ACC112 (cell line): ENCODE measurements at regions not wholly inside any gene's neighbourhood (a gene's known extent, or its start where the extent isn't known, plus 50 kb on each side); places are given as distances from the start of the nearest gene placed in this dataset.

Source experiments
- H2AFZ ChIP-seq: fragments of 200-600 bp; sonication (generic); one replicate; pipeline ENCODE4 v1.6.0; 2017; ENCODE audit warnings: antibody characterized with exemption, low read length; ENCODE audit not compliant: unreplicated experiment
- H3K27ac ChIP-seq: fragments of 200-600 bp; sonication (generic); 2 replicates; pipeline ENCODE4 v1.5.1; 2014; ENCODE audit warnings: low read depth, mild to moderate bottlenecking, antibody characterized with exemption, low read length, moderate library complexity
- H3K27me3 ChIP-seq: fragments of 200-600 bp; sonication (generic); 2 replicates; pipeline ENCODE4 v1.6.1; 2014; ENCODE audit warnings: mild to moderate bottlenecking, antibody characterized with exemption, low read length, moderate library complexity, mixed read lengths; ENCODE audit not compliant: insufficient read depth
- H3K36me3 ChIP-seq: fragments of 200-600 bp; sonication (generic); 2 replicates; pipeline ENCODE4 v1.6.1; 2016; ENCODE audit warnings: mild to moderate bottlenecking, antibody characterized with exemption, low read length, moderate library complexity, mixed read lengths; ENCODE audit not compliant: insufficient read depth
- H3K4me1 ChIP-seq: fragments of 200-600 bp; sonication (generic); one replicate; pipeline ENCODE4 v1.6.1; 2016; ENCODE audit warnings: low read length, mixed read lengths; ENCODE audit not compliant: insufficient read depth, unreplicated experiment, control insufficient read depth
- H3K4me3 ChIP-seq: fragments of 200-600 bp; sonication (generic); 2 replicates; pipeline ENCODE4 v1.5.1; 2014; ENCODE audit warnings: mild to moderate bottlenecking, low read depth, low read length
- H3K79me2 ChIP-seq: fragments of 200-600 bp; sonication (generic); one replicate; pipeline ENCODE4 v1.6.0; 2016; ENCODE audit warnings: low read length; ENCODE audit not compliant: control insufficient read depth, unreplicated experiment, insufficient read depth

- H3K4me1 ChIP-seq, result no peaks in the 10 kb centered on the region
- H3K27ac ChIP-seq, result no peak overlapping the region
- H3K4me3 ChIP-seq, result no peak overlapping the region
- no peak overlapping the region for H2AFZ ChIP-seq
- H3K79me2 ChIP-seq, result no peaks in the 10 kb centered on the region
- no peaks in the 10 kb centered on the region; the same call in 1 of the 2 replicates for H3K27me3 ChIP-seq
- H3K36me3 ChIP-seq, result no peaks in the 10 kb centered on the region
Observed at GRCh38 chr5:112655513-112655912, 82.2 kb upstream of the APC start.

DNA sequence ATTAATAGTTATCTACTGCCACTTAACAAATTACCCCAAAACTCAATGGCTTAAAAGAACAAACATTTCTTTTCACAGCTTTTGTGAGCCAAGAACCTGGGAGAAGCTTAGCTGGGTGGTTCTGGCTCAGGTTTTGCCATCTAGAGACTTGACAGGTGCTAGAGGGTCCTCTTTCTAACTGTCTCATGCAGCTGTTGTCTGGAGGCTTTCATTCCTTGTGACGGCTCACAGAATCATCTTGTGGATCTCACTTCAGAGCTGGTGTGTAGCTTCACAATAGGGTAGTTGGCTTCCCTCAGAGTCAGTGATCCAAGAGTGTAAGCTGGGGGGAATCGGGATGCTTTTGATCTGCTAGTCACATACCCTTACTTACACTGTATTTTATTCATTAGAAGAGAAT, 81.2 kb upstream of the APC start:
- H3K79me2 ChIP-seq, result no peaks in the 10 kb centered on the region
- H3K36me3 ChIP-seq, result no peaks in the 10 kb centered on the region
- H2AFZ ChIP-seq, result no peak overlapping the region
- H3K4me3 ChIP-seq, result no peak overlapping the region
- no peak overlapping the region for H3K27ac ChIP-seq
- no peaks in the 10 kb centered on the region for H3K27me3 ChIP-seq
- no peaks in the 10 kb centered on the region for H3K4me1 ChIP-seq

DNA sequence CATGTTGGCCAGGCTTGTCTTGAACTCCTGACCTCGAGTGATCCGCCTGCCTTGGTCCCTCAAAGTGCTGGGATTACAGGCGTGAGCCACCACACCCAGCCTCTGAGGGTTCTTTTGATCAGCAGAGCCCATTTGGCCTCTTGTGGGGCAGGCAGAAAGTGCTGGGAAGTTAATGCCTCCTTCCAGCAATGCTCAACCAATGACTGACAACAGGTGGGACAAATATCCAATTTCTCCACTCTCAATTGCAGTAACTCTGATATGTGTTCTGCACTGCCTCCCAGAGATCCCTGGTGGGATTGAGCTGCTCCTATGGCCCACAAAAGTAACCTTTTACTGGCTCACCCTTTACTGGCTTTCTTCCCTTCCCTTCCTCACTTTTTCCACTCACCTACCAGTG, 79.9 kb upstream of the APC start:
- no peak overlapping the region for H3K4me3 ChIP-seq
- no peaks in the 10 kb centered on the region for H3K36me3 ChIP-seq
- H3K27me3 ChIP-seq, result no peaks in the 10 kb centered on the region
- no peak overlapping the region for H2AFZ ChIP-seq
- H3K4me1 ChIP-seq, result no peaks in the 10 kb centered on the region
- H3K79me2 ChIP-seq, result no peaks in the 10 kb centered on the region
- H3K27ac ChIP-seq, result no peak overlapping the region

GRCh38 chr5:112660359-112660758, 77.3 kb upstream of the APC start:
- H3K27me3 ChIP-seq, result no peaks in the 10 kb centered on the region
- H3K27ac ChIP-seq, result no peak overlapping the region
- H3K36me3 ChIP-seq, result no peaks in the 10 kb centered on the region
- no peak overlapping the region for H3K4me3 ChIP-seq
- H3K4me1 ChIP-seq, result no peaks in the 10 kb centered on the region
- no peak overlapping the region for H2AFZ ChIP-seq
- H3K79me2 ChIP-seq, result no peaks in the 10 kb centered on the region

DNA sequence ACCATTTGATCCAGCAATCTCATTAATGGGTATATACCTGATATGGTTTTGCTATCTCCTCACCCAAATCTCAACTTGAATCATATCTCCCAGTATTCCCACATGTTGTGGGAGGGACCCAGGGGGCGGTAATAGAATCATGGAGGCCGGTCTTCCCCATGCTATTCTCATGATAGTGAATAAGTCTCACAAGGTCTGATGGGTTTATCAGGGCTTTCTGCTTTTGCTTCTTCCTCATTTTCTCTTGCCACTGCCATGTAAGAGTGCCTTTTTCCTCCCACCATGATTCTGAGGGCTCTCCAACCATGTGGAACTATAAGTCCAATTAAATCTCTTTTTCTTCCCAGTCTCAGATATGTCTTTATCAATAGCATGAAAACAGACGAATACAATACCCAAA, 74.5 kb upstream of the APC start:
- no peak overlapping the region for H3K27ac ChIP-seq
- H3K36me3 ChIP-seq, result no peaks in the 10 kb centered on the region
- no peak overlapping the region for H3K4me3 ChIP-seq
- H3K4me1 ChIP-seq, result no peaks in the 10 kb centered on the region
- no peak overlapping the region for H2AFZ ChIP-seq
- no peaks in the 10 kb centered on the region for H3K27me3 ChIP-seq
- no peaks in the 10 kb centered on the region for H3K79me2 ChIP-seq

DNA sequence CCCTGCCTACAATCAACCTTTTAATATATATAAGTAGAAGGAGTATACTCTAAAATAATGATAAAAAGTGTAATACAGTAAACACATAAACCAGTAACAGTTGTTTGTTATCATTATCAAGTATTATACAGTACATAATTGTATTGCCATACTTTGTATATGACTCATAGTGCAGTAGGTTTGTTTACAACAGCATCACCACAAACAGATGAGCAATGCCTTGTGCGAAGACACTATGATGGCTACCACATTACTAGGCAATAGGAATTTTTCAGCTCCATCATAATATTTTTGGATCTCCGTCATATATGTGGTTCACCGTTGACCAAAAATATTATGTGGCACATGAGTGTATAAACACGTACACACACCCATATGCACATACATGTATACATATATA, 69.7 kb upstream of the APC start:
- Histone ChIP-seq H3K27ac (no peak overlapping the region), H3K27me3 (peaks cover 18% of the 10 kb centered on the region; the same call in 1 of the 2 replicates), H3K36me3 (no peaks in the 10 kb centered on the region), H3K4me1 (no peaks in the 10 kb centered on the region), H3K79me2 (no peaks in the 10 kb centered on the region), H2AFZ (no peak overlapping the region), H3K4me3 (no peak overlapping the region)

GRCh38 chr5:112668911-112669310, 68.8 kb upstream of the APC start:
- no peak overlapping the region for H3K4me3 ChIP-seq
- no peaks in the 10 kb centered on the region for H3K36me3 ChIP-seq
- no peaks in the 10 kb centered on the region for H3K4me1 ChIP-seq
- peaks cover 18% of the 10 kb centered on the region; the same call in 1 of the 2 replicates for H3K27me3 ChIP-seq
- no peak overlapping the region for H3K27ac ChIP-seq
- no peak overlapping the region for H2AFZ ChIP-seq
- H3K79me2 ChIP-seq, result no peaks in the 10 kb centered on the region

- Histone ChIP-seq H3K27ac (no peak overlapping the region), H3K79me2 (no peaks in the 10 kb centered on the region), H3K27me3 (peaks cover 18% of the 10 kb centered on the region; the same call in 1 of the 2 replicates), H3K4me1 (no peaks in the 10 kb centered on the region), H2AFZ (no peak overlapping the region), H3K4me3 (no peak overlapping the region), H3K36me3 (no peaks in the 10 kb centered on the region)
Observed at GRCh38 chr5:112669328-112669963, 68.2 kb upstream of the APC start.

DNA sequence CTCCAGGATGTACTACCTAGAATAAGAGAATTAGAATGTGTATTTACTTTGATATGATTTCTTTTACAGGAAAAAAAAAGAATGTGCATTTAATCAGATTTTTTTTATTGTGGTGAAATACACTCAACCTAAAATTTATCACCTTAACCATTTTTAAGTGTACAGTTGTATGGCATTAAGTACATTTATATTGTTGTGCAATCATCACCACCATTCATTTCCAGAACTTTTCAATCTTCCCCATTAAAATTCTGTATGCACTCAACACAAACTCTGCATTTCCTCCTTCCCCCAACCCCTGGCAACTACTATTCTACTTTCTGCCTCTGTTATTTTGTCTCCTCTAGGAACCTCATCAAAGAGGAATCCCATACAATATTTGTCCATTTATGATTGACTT, 66.0 kb upstream of the APC start:
- Histone ChIP-seq H2AFZ (no peak overlapping the region), H3K36me3 (no peaks in the 10 kb centered on the region), H3K4me1 (no peaks in the 10 kb centered on the region), H3K27ac (no peak overlapping the region), H3K79me2 (no peaks in the 10 kb centered on the region), H3K4me3 (no peak overlapping the region), H3K27me3 (peaks cover 18% of the 10 kb centered on the region; the same call in 1 of the 2 replicates)

DNA sequence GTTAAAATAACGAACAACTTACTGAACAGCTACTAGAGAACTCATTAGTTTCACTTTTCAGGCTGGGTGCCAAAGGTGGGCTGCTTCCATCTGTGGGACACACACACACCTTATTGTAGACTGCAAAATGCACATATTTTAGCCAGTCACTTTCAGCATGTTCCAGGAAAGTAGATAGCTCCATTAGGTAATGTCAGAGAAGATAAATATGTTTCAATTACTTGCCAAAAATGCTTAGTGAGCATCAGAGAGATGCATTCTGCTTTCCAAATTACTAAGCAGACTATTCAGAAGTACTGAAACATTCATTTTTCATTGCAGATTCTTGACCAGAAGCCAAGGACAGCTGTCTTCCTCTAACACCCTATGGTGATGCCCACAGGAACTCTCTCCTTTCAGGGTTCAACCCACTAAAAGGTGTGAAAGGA, 56.2 kb upstream of the APC start:
- no peaks in the 10 kb centered on the region for H3K36me3 ChIP-seq
- no peaks in the 10 kb centered on the region for H3K79me2 ChIP-seq
- no peaks in the 10 kb centered on the region for H3K4me1 ChIP-seq
- H3K27me3 ChIP-seq, result peaks cover 17% of the 10 kb centered on the region
- H2AFZ ChIP-seq, result no peak overlapping the region
- no peak overlapping the region for H3K4me3 ChIP-seq
- no peak overlapping the region for H3K27ac ChIP-seq

GRCh38 chr5:112682621-112683061, 55.0 kb upstream of the APC start:
- H3K4me1 ChIP-seq, result no peaks in the 10 kb centered on the region
- no peak overlapping the region for H3K4me3 ChIP-seq
- H2AFZ ChIP-seq, result no peak overlapping the region
- no peaks in the 10 kb centered on the region for H3K79me2 ChIP-seq
- H3K27ac ChIP-seq, result no peak overlapping the region
- H3K27me3 ChIP-seq, result peaks cover 20% of the 10 kb centered on the region
- H3K36me3 ChIP-seq, result no peaks in the 10 kb centered on the region
